A172 (cell line): ENCODE measurements at regions not wholly inside any gene's neighbourhood (a gene's known extent, or its start where the extent isn't known, plus 50 kb on each side); places are given as distances from the start of the nearest gene placed in this dataset.
"Not testable (repeated sequence)": the region's sequence is repeated elsewhere in the genome, so short reads cannot be mapped to it uniquely, and the experiment has no call there.

Experiments
- DNase-seq: peaks from one replicate; pipeline ENCODE4 v3.0.0-alpha.2; 2015; ENCODE audit warnings: low spot score

- DNase-seq, result no peak
Measured at GRCh38 chr7:138169441-138169851, 93.2 kb downstream of the AKR1D1 start.

GRCh38 chr7:138170298-138170697, 94.0 kb downstream of the AKR1D1 start:
- no peak for DNase-seq

- no peak for DNase-seq
Measured at GRCh38 chr7:138170959-138171703, 94.9 kb downstream of the AKR1D1 start.

GRCh38 chr7:138173548-138173947, 97.3 kb downstream of the AKR1D1 start:
- no peak for DNase-seq

GRCh38 chr7:138176060-138176459, 99.8 kb downstream of the AKR1D1 start:
- DNase-seq, result no peak

- no peak for DNase-seq
Measured at GRCh38 chr7:138184191-138184590, 107.9 kb downstream of the AKR1D1 start.

GRCh38 chr7:138185132-138185908, 109.1 kb downstream of the AKR1D1 start:
- no peak for DNase-seq

GRCh38 chr7:138186951-138187351, 110.7 kb downstream of the AKR1D1 start:
- peak; percentile 90 for DNase-seq

GRCh38 chr7:138188290-138188858, 112.1 kb downstream of the AKR1D1 start:
- DNase-seq, result no peak

- DNase-seq, result no peak
Measured at GRCh38 chr7:138194567-138194966, 118.3 kb downstream of the AKR1D1 start.

- no peak for DNase-seq
Measured at GRCh38 chr7:138195151-138195571, 118.9 kb downstream of the AKR1D1 start.

GRCh38 chr7:138196503-138196946, 120.3 kb downstream of the AKR1D1 start:
- not testable (repeated sequence) for DNase-seq

GRCh38 chr7:138196971-138197896, 121.0 kb downstream of the AKR1D1 start:
- no peak for DNase-seq

- no peak for DNase-seq
Measured at GRCh38 chr7:138204285-138204981, 128.2 kb downstream of the AKR1D1 start.

GRCh38 chr7:138204982-138205298, 128.7 kb downstream of the AKR1D1 start:
- DNase-seq, result no peak

- DNase-seq, result no peak
Measured at GRCh38 chr7:138205614-138206150, 129.4 kb downstream of the AKR1D1 start.

- no peak for DNase-seq
Measured at GRCh38 chr7:138207555-138207971, 131.3 kb downstream of the AKR1D1 start.

GRCh38 chr7:138208142-138208570, 131.9 kb downstream of the AKR1D1 start:
- no peak for DNase-seq

- DNase-seq, result no peak
Measured at GRCh38 chr7:138208864-138209263, 132.6 kb downstream of the AKR1D1 start.

GRCh38 chr7:138212314-138212713, 136.1 kb downstream of the AKR1D1 start:
- no peak for DNase-seq

GRCh38 chr7:138214926-138215325, 138.7 kb downstream of the AKR1D1 start:
- DNase-seq, result no peak
